Neuronal stem cell (in vitro differentiated cells): ENCODE measurements at regions not wholly inside any gene's neighbourhood (a gene's known extent, or its start where the extent isn't known, plus 50 kb on each side); places are given as distances from the start of the nearest gene placed in this dataset.

Source experiments
- DNase-seq: peaks from one replicate; pipeline ENCODE4 v3.0.0-alpha.2; 2013; ENCODE audit warnings: low spot score
- H2AFZ ChIP-seq: one replicate; pipeline ENCODE4 v1.6.1; 2013; ENCODE audit warnings: mild to moderate bottlenecking, low read length, inconsistent platforms
- H2AK5ac ChIP-seq: 2 replicates; pipeline ENCODE4 v1.6.1; 2013; ENCODE audit warnings: low read depth, mild to moderate bottlenecking, inconsistent platforms, low read length, moderate library complexity, mixed read lengths
- H2BK120ac ChIP-seq: 2 replicates; pipeline ENCODE4 v1.6.1; 2013; ENCODE audit warnings: low read depth, mild to moderate bottlenecking, inconsistent platforms, low read length, moderate library complexity, mixed read lengths
- H2BK12ac ChIP-seq: one replicate; pipeline ENCODE4 v1.6.1; 2013; ENCODE audit warnings: low read length, inconsistent platforms
- H2BK15ac ChIP-seq: 2 replicates; pipeline ENCODE4 v1.6.1; 2013; ENCODE audit warnings: mild to moderate bottlenecking, low read length, inconsistent platforms, mixed read lengths
- H2BK5ac ChIP-seq: one replicate; pipeline ENCODE4 v1.6.1; 2013; ENCODE audit warnings: inconsistent platforms, mild to moderate bottlenecking, low read length, moderate library complexity
- H3K14ac ChIP-seq: one replicate; pipeline ENCODE4 v1.6.1; 2013; ENCODE audit warnings: low read length, inconsistent platforms
- H3K18ac ChIP-seq: 2 replicates; pipeline ENCODE4 v1.6.1; 2013; ENCODE audit warnings: low read length, inconsistent platforms
- H3K23ac ChIP-seq: 2 replicates; pipeline ENCODE4 v1.6.1; 2013; ENCODE audit warnings: low read depth, mild to moderate bottlenecking, mixed read lengths, low read length, inconsistent platforms; ENCODE audit not compliant: poor library complexity
- H3K27ac ChIP-seq: replicated peaks from 3 replicates; pipeline ENCODE4 v1.5.1; 2013; ENCODE audit warnings: low read length, inconsistent platforms
- H3K27me3 ChIP-seq, 3 experiments: 2 replicates each; pipeline ENCODE4 v1.6.1; 2013; ENCODE audit warnings: low read length in 3 of 3, mild to moderate bottlenecking in 2 of 3, inconsistent platforms in 1 of 3, low read depth in 1 of 3, mixed read lengths in 1 of 3, moderate library complexity in 1 of 3; ENCODE audit not compliant: control insufficient read depth in 3 of 3, insufficient read depth in 3 of 3
- H3K36me3 ChIP-seq, 2 donors: replicated peaks in 1 of 2; 2 replicates each; pipeline ENCODE4 v1.6.1; 2013; ENCODE audit warnings: low read length in 2 of 2; ENCODE audit not compliant: control insufficient read depth in 2 of 2, insufficient read depth in 2 of 2
- H3K4ac ChIP-seq: 2 replicates; pipeline ENCODE4 v1.6.1; 2013; ENCODE audit warnings: inconsistent platforms, mild to moderate bottlenecking, low read length, moderate library complexity
- H3K4me1 ChIP-seq, 2 donors: 1 replicate in 1 of 2; 2 replicates in 1 of 2; pipeline ENCODE4 v1.6.1; 2013; ENCODE audit warnings: low read length in 2 of 2, low read depth in 1 of 2; ENCODE audit not compliant: control insufficient read depth in 2 of 2, insufficient read depth in 1 of 2
- H3K4me2 ChIP-seq: one replicate; pipeline ENCODE4 v1.6.1; 2013; ENCODE audit warnings: mild to moderate bottlenecking, low read length, inconsistent platforms; ENCODE audit not compliant: insufficient read depth, poor library complexity, severe bottlenecking
- H3K4me3 ChIP-seq, 2 donors: 2 replicates each; pipeline ENCODE4 v1.5.1; 2013; ENCODE audit warnings: low read length in 2 of 2, mild to moderate bottlenecking in 2 of 2, inconsistent platforms in 1 of 2, moderate library complexity in 1 of 2
- H3K79me1 ChIP-seq: one replicate; pipeline ENCODE4 v1.6.1; 2013; ENCODE audit warnings: low read depth, mild to moderate bottlenecking, inconsistent platforms, low read length, moderate library complexity
- H3K9ac ChIP-seq: one replicate; pipeline ENCODE4 v1.6.1; 2013; ENCODE audit warnings: mild to moderate bottlenecking, low read depth, low read length, inconsistent platforms; ENCODE audit not compliant: poor library complexity
- H3K9me3 ChIP-seq, 2 donors: replicated peaks in 1 of 2; 2 replicates each; pipeline versions ENCODE3 to v1.6.1; 2013; ENCODE audit warnings: low read length in 2 of 2, mild to moderate bottlenecking in 2 of 2, inconsistent platforms in 1 of 2, low read depth in 1 of 2, mixed read lengths in 1 of 2, moderate library complexity in 1 of 2; ENCODE audit not compliant: control insufficient read depth in 2 of 2, insufficient read depth in 1 of 2
- H4K8ac ChIP-seq: one replicate; pipeline ENCODE4 v1.6.1; 2013; ENCODE audit warnings: low read depth, mild to moderate bottlenecking, inconsistent platforms, low read length, moderate library complexity
- H4K91ac ChIP-seq: one replicate; pipeline ENCODE4 v1.6.1; 2013; ENCODE audit warnings: low read length, low read depth, mild to moderate bottlenecking, inconsistent platforms; ENCODE audit not compliant: poor library complexity
- WGBS, 2 donors: extraction: QIAGEN DNeasy Blood & Tissue Kit; methylation state at CpG; one replicate each; pipeline ENCODE4 v1.1.7; 2013; ENCODE audit warnings: missing lambda C conversion rate in 2 of 2, mixed read lengths in 1 of 2; ENCODE audit not compliant: insufficient read length in 2 of 2, insufficient replicate concordance in 1 of 2; ENCODE audit errors: extremely low coverage in 2 of 2; 5-methylcytosine and 5-hydroxymethylcytosine counted together

GRCh38 chr18:54023471-54023870 lies 201.0 kb downstream of the MBD2 start:
- no peak overlapping the region for H3K4ac ChIP-seq
- H3K27ac ChIP-seq = no peak overlapping the region
- peaks cover 0 to 3% of the 10 kb centered on the region in 2 donors for H3K4me1 ChIP-seq
- H3K4me3 ChIP-seq = no peak overlapping the region
- no peak overlapping the region for H4K91ac ChIP-seq
- no peak overlapping the region for H3K4me2 ChIP-seq
- WGBS, 2 donors = no CpG with 5 or more reads among the region's 4 CpGs
- no peak overlapping the region for H3K9ac ChIP-seq
- no peak for DNase-seq
- H4K8ac ChIP-seq = no peak overlapping the region
- no peak overlapping the region for H3K23ac ChIP-seq
- H3K27me3 ChIP-seq = no peaks in the 10 kb centered on the region
- no peak overlapping the region for H2BK120ac ChIP-seq
- H2BK12ac ChIP-seq = no peak overlapping the region
- H2BK5ac ChIP-seq = no peak overlapping the region
- no peaks in the 10 kb centered on the region for H3K9me3 ChIP-seq
- H2AFZ ChIP-seq = no peak overlapping the region
- H3K36me3 ChIP-seq = no peaks in the 10 kb centered on the region
- no peak overlapping the region for H3K14ac ChIP-seq
- H2AK5ac ChIP-seq = no peak overlapping the region
- H3K18ac ChIP-seq = no peak overlapping the region
- no peak overlapping the region for H2BK15ac ChIP-seq
- no peaks in the 10 kb centered on the region for H3K79me1 ChIP-seq

GRCh38 chr18:54020966-54021365 lies 203.5 kb downstream of the MBD2 start:
- H3K14ac ChIP-seq = no peak overlapping the region
- H2AK5ac ChIP-seq = no peak overlapping the region
- peaks cover 0 to 3% of the 10 kb centered on the region in 2 donors for H3K4me1 ChIP-seq
- no peak overlapping the region for H3K18ac ChIP-seq
- no peaks in the 10 kb centered on the region for H3K27me3 ChIP-seq
- no peaks in the 10 kb centered on the region for H3K79me1 ChIP-seq
- H2BK120ac ChIP-seq = no peak overlapping the region
- H2BK12ac ChIP-seq = no peak overlapping the region
- no peak overlapping the region for H3K23ac ChIP-seq
- H2BK5ac ChIP-seq = no peak overlapping the region
- H3K27ac ChIP-seq = no peak overlapping the region
- no peak overlapping the region for H4K8ac ChIP-seq
- no peak overlapping the region for H3K9ac ChIP-seq
- H3K36me3 ChIP-seq = no peaks in the 10 kb centered on the region
- H3K9me3 ChIP-seq = no peaks in the 10 kb centered on the region
- no peak overlapping the region for H2BK15ac ChIP-seq
- H2AFZ ChIP-seq = no peak overlapping the region
- H3K4ac ChIP-seq = no peak overlapping the region
- no peak overlapping the region for H3K4me3 ChIP-seq
- H4K91ac ChIP-seq = no peak overlapping the region
- H3K4me2 ChIP-seq = no peak overlapping the region
- no peak for DNase-seq

- H2BK12ac ChIP-seq = no peak overlapping the region
- WGBS, 2 donors = no CpG with 5 or more reads among the region's 6 CpGs
These were observed 204.2 kb downstream of the MBD2 start for GRCh38 chr18:54020156-54020745.

DNA sequence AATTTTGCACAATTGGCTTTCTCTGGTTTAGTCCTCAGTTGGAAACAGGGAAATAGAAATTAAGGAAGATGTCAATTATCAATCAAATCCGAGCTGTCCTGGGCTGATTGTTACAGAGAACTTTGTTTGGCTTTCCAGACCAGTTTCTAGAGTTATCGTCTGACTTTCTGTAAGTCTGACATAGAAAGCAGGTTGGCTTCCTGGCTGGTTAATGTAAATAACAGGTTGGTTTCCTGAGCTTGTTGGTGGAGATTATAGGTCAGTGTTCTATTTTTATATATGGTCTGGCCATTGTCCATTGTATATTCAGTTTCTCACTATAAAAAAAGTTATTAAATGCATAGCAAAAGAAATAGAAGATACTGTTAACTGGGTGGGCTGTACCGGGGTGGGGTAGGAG lies 204.8 kb downstream of the MBD2 start:
- Histone ChIP-seq H2BK12ac (no peak overlapping the region), H3K4ac (no peak overlapping the region), H3K27ac (no peak overlapping the region), H4K8ac (no peak overlapping the region), H3K4me2 (no peak overlapping the region), H3K4me3 (no peak overlapping the region), H3K9ac (no peak overlapping the region), H2BK5ac (no peak overlapping the region), H2BK15ac (no peak overlapping the region), H2AFZ (no peak overlapping the region), H3K18ac (no peak overlapping the region), H4K91ac (no peak overlapping the region), H2AK5ac (no peak overlapping the region), H3K4me1 (no peaks in the 10 kb centered on the region), H2BK120ac (no peak overlapping the region), H3K27me3 (no peaks in the 10 kb centered on the region), H3K14ac (no peak overlapping the region), H3K23ac (no peak overlapping the region), H3K79me1 (no peaks in the 10 kb centered on the region), H3K9me3 (no peaks in the 10 kb centered on the region), H3K36me3 (no peaks in the 10 kb centered on the region)
- no peak for DNase-seq
- WGBS, 2 donors = no CpG with 5 or more reads among the region's 3 CpGs

More at GRCh38 chr18:54020156-54020745, 204.2 kb downstream of the MBD2 start:
- Histone ChIP-seq H2BK15ac (no peak overlapping the region), H3K9me3 (no peaks in the 10 kb centered on the region), H3K4me3 (no peak overlapping the region), H3K79me1 (no peaks in the 10 kb centered on the region), H3K18ac (no peak overlapping the region), H2BK120ac (no peak overlapping the region), H2AK5ac (no peak overlapping the region), H3K27ac (no peak overlapping the region), H3K4me2 (no peak overlapping the region), H3K4me1 (peaks cover 0 to 3% of the 10 kb centered on the region in 2 donors), H4K91ac (no peak overlapping the region), H2AFZ (no peak overlapping the region), H3K4ac (no peak overlapping the region), H2BK5ac (no peak overlapping the region), H3K14ac (no peak overlapping the region), H4K8ac (no peak overlapping the region), H3K27me3 (no peaks in the 10 kb centered on the region), H3K9ac (no peak overlapping the region), H3K23ac (no peak overlapping the region), H3K36me3 (no peaks in the 10 kb centered on the region)
- DNase-seq = no peak
